ENCODE measurements at regions not wholly inside any gene's neighbourhood (a gene's known extent, or its start where the extent isn't known, plus 50 kb on each side); places are given as distances from the start of the nearest gene placed in this dataset.

GRCh38 chr12:19596434-19597166 is 157.3 kb downstream of the AEBP2 start:
- 81 to 93% methylated on average over 2 of the region's 2 CpGs for WGBS, 2 donors
- H3K4me1 ChIP-seq: no peaks in the 10 kb centered on the region
- no peaks in the 10 kb centered on the region for H3K9me3 ChIP-seq
- DNase-seq: no peak
- H3K36me3 ChIP-seq: no peaks in the 10 kb centered on the region
- H3K4me3 ChIP-seq: no peak overlapping the region
- intact Hi-C loops (cut with DNase I): no loop called here
- H3K27me3 ChIP-seq: no peaks in the 10 kb centered on the region
- peak overlapping the region; percentile 2 to 44 (median 11) for H3K27ac ChIP-seq
- TF ChIP-seq, protein P1, sequence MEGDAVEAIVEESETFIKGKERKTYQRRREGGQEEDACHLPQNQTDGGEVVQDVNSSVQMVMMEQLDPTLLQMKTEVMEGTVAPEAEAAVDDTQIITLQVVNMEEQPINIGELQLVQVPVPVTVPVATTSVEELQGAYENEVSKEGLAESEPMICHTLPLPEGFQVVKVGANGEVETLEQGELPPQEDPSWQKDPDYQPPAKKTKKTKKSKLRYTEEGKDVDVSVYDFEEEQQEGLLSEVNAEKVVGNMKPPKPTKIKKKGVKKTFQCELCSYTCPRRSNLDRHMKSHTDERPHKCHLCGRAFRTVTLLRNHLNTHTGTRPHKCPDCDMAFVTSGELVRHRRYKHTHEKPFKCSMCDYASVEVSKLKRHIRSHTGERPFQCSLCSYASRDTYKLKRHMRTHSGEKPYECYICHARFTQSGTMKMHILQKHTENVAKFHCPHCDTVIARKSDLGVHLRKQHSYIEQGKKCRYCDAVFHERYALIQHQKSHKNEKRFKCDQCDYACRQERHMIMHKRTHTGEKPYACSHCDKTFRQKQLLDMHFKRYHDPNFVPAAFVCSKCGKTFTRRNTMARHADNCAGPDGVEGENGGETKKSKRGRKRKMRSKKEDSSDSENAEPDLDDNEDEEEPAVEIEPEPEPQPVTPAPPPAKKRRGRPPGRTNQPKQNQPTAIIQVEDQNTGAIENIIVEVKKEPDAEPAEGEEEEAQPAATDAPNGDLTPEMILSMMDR (IDR thresholded peaks at IDR 0.05): no peak
- TF ChIP-seq POLR2AphosphoS5 (IDR thresholded peaks at IDR 0.05): no peak
- no peak for TF ChIP-seq POLR2A (IDR thresholded peaks at IDR 0.05)
- no peak for TF ChIP-seq EP300 (IDR thresholded peaks at IDR 0.05)

GRCh38 chr12:19597167-19598026 is 158.1 kb downstream of the AEBP2 start:
- Histone ChIP-seq H3K4me1 (no peaks in the 10 kb centered on the region), H3K27ac (peak overlapping the region; percentile 2 to 44 (median 11)), H3K9me3 (no peaks in the 10 kb centered on the region), H3K27me3 (no peaks in the 10 kb centered on the region), H3K36me3 (no peaks in the 10 kb centered on the region), H3K4me3 (no peak overlapping the region)
- intact Hi-C loops (cut with DNase I): no loop called here
- 84 to 91% methylated on average over 10 of the region's 10 CpGs for WGBS, 2 donors
- no peak for DNase-seq
- TF ChIP-seq EP300 (IDR thresholded peaks at IDR 0.05) (no peak), POLR2A (IDR thresholded peaks at IDR 0.05) (no peak), POLR2AphosphoS5 (IDR thresholded peaks at IDR 0.05) (no peak)

DNA sequence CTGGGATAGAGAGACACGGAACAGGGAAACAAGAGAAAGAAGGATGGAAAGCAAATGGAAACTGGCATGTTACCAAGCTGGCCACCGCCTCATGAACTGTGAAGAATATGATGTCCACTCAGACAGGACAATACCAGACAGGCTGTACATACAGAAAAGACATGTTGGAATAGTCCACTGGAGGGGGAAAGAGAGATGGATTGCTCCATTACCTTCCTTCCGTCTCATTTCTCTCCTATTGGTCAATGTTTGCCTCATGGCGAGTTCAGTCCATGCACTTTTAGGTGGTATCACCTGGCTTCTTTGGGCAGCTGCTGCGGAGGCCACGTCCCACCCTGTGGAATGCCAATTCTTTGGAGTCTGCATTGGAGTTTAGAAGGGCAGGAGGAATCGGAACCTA is 166.4 kb downstream of the AEBP2 start:
- H3K27ac ChIP-seq: no peak overlapping the region
- no peaks in the 10 kb centered on the region for H3K36me3 ChIP-seq
- no peaks in the 10 kb centered on the region for H3K27me3 ChIP-seq
- no peak for DNase-seq
- intact Hi-C loops (cut with DNase I): no loop called here
- TF ChIP-seq, protein P1 (IDR thresholded peaks at IDR 0.05): no peak
- TF ChIP-seq EP300 (IDR thresholded peaks at IDR 0.05) (no peak), POLR2AphosphoS5 (IDR thresholded peaks at IDR 0.05) (no peak), POLR2A (IDR thresholded peaks at IDR 0.05) (no peak)
- H3K4me3 ChIP-seq: no peak overlapping the region
- WGBS, 2 donors: 96 to 97% methylated on average over 7 of the region's 7 CpGs
- H3K9me3 ChIP-seq: no peaks in the 10 kb centered on the region
- H3K4me1 ChIP-seq: peaks cover 0 to 6% (median 0%) of the 10 kb centered on the region in 4 donors

- H3K36me3 ChIP-seq: no peaks in the 10 kb centered on the region
- no peaks in the 10 kb centered on the region for H3K27me3 ChIP-seq
- intact Hi-C loops (cut with DNase I): no loop called here
- no peak overlapping the region for H3K4me3 ChIP-seq
- peaks cover 0 to 6% (median 0%) of the 10 kb centered on the region in 4 donors for H3K4me1 ChIP-seq
- no peak for DNase-seq
- TF ChIP-seq, protein P1 (IDR thresholded peaks at IDR 0.05): no peak
- TF ChIP-seq POLR2AphosphoS5 (IDR thresholded peaks at IDR 0.05) (no peak), EP300 (IDR thresholded peaks at IDR 0.05) (no peak), POLR2A (IDR thresholded peaks at IDR 0.05) (no peak)
- H3K9me3 ChIP-seq: no peaks in the 10 kb centered on the region
- no peak overlapping the region for H3K27ac ChIP-seq
- WGBS, 2 donors: 8 to 58% methylated on average over 1 of the region's 1 CpG
Observed at GRCh38 chr12:19608039-19608438, 168.7 kb downstream of the AEBP2 start.

DNA sequence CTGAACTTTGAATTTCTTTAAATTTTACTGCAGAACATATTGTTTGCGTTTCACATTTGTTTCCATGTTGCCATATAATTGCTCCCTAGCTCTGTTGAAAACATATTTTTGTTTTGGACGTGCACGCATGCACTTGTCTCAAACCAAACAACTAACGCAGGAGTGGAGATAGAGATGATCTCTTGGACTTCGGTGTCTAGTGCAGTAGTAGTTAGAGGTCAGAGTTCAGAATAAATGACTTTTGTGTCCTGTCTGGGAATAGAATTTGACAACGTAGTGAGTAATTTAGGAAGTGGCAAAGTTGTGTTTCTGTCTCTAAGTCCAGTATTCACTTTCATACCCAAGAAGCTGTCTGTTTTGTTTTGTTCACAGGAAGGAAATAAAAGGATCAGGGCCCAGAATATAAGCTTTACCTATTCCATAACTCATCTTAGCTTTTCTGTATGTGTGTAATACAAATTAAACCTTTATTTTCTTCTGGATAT is 173.8 kb downstream of the AEBP2 start:
- no peak overlapping the region for H3K4me3 ChIP-seq
- no peak for DNase-seq
- WGBS, 2 donors: 83 to 88% methylated on average over 6 of the region's 6 CpGs
- H3K27ac ChIP-seq: no peak overlapping the region
- H3K36me3 ChIP-seq: no peaks in the 10 kb centered on the region
- intact Hi-C loops (cut with DNase I): no loop called here
- no peaks in the 10 kb centered on the region for H3K27me3 ChIP-seq
- H3K9me3 ChIP-seq: no peaks in the 10 kb centered on the region
- TF ChIP-seq, protein P1 (IDR thresholded peaks at IDR 0.05): no peak
- TF ChIP-seq POLR2A (IDR thresholded peaks at IDR 0.05): no peak
- peaks cover 0 to under 1% (median 0%) of the 10 kb centered on the region in 4 donors for H3K4me1 ChIP-seq

Data from sigmoid colon (tissue), 6 donors.